ENCODE measurements at regions not wholly inside any gene's neighbourhood (a gene's known extent, or its start where the extent isn't known, plus 50 kb on each side); places are given as distances from the start of the nearest gene placed in this dataset.
A peak's percentile ranks its signal among the peaks of the same experiment; 100 is the strongest.

DNA sequence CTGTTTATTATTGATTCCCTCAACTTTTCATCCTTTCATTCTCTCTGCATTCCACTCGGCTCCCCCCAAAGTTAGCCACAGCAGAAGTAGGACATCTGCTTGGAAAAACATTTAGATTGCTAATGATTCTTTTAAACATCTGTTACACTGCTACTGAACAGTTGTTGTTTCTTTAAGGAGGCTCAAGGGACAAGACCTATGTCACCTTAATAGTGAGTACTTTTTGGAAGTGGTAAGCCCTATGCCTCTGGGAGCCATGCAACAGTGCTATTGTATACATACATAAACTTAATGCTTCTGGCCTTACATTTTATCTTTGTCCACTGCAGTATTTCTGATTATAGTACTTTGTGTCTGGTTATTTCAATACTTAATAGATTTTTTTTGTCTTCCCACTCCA is 628.2 kb upstream of the FOXG1 start:
- no peaks in the 10 kb centered on the region for H3K27me3 Mint-ChIP-seq
- H3K4me1 Mint-ChIP-seq (ENCODE audit: low read depth), result peaks cover 12% of the 10 kb centered on the region
- H3K4me3 Mint-ChIP-seq (ENCODE audit: low read depth), result no peak overlapping the region
- no peaks in the 10 kb centered on the region for H3K36me3 Mint-ChIP-seq (ENCODE audit: insufficient read depth)
- peaks cover 3% of the 10 kb centered on the region for H3K9me3 Mint-ChIP-seq (ENCODE audit: low read depth)
- DNase-seq (ENCODE audit: low spot score, unreplicated experiment), result no peak
- peak overlapping the region; percentile 9 for H3K27ac Mint-ChIP-seq
- TF ChIP-seq, protein P1, sequence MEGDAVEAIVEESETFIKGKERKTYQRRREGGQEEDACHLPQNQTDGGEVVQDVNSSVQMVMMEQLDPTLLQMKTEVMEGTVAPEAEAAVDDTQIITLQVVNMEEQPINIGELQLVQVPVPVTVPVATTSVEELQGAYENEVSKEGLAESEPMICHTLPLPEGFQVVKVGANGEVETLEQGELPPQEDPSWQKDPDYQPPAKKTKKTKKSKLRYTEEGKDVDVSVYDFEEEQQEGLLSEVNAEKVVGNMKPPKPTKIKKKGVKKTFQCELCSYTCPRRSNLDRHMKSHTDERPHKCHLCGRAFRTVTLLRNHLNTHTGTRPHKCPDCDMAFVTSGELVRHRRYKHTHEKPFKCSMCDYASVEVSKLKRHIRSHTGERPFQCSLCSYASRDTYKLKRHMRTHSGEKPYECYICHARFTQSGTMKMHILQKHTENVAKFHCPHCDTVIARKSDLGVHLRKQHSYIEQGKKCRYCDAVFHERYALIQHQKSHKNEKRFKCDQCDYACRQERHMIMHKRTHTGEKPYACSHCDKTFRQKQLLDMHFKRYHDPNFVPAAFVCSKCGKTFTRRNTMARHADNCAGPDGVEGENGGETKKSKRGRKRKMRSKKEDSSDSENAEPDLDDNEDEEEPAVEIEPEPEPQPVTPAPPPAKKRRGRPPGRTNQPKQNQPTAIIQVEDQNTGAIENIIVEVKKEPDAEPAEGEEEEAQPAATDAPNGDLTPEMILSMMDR (IDR thresholded peaks at IDR 0.05; ENCODE audit: unreplicated experiment), result no peak

GRCh38 chr14:28141662-28142061 is 624.9 kb upstream of the FOXG1 start:
- Mint-ChIP-seq H3K9me3 (ENCODE audit: low read depth) (no peaks in the 10 kb centered on the region), H3K4me1 (ENCODE audit: low read depth) (peaks cover 17% of the 10 kb centered on the region), H3K27me3 (no peaks in the 10 kb centered on the region), H3K36me3 (ENCODE audit: insufficient read depth) (no peaks in the 10 kb centered on the region), H3K4me3 (ENCODE audit: low read depth) (no peak overlapping the region), H3K27ac (no peak overlapping the region)
- TF ChIP-seq, protein P1 (IDR thresholded peaks at IDR 0.05; ENCODE audit: unreplicated experiment), result no peak
- no peak for DNase-seq (ENCODE audit: low spot score, unreplicated experiment)

DNA sequence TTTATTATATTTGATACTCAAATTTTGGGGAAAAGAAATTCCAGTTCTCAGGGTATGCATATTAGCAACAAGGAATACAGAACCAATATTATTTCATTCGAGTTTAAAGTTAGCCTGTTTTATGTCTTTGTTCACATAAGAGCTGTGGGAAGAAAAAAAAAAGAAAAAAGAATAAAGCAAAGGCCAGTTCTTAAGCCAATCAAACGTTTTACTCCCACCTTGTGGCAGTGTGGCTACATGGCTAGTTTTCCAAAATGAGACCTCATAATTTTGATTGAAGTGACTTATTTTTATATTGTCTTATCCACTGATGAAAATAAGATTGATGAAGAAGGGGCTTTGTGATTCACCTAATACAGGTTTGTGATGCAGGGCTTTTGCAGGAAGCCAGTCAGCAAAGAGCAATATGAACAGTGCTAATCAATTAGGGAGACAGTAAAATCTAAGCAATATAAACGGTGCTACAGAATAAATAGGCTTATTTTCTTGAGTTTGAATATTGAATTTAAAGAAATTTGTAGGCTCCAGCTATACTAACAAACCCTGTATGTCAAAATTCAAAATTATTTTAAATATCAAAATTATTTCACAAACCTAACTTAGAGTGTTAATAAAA is 624.1 kb upstream of the FOXG1 start:
- H3K27ac Mint-ChIP-seq, result no peak overlapping the region
- H3K27me3 Mint-ChIP-seq, result no peaks in the 10 kb centered on the region

GRCh38 chr14:28143316-28143715 is 623.3 kb upstream of the FOXG1 start:
- no peaks in the 10 kb centered on the region for H3K27me3 Mint-ChIP-seq
- peaks cover 11% of the 10 kb centered on the region for H3K4me1 Mint-ChIP-seq (ENCODE audit: low read depth)
- DNase-seq (ENCODE audit: low spot score, unreplicated experiment), result no peak
- H3K9me3 Mint-ChIP-seq (ENCODE audit: low read depth), result peaks cover 3% of the 10 kb centered on the region
- TF ChIP-seq, protein P1 (IDR thresholded peaks at IDR 0.05; ENCODE audit: unreplicated experiment), result no peak
- no peak overlapping the region for H3K4me3 Mint-ChIP-seq (ENCODE audit: low read depth)
- no peak overlapping the region for H3K27ac Mint-ChIP-seq
- H3K36me3 Mint-ChIP-seq (ENCODE audit: insufficient read depth), result no peaks in the 10 kb centered on the region

More for the DNA sequence above, 624.1 kb upstream of the FOXG1 start:
- H3K4me1 Mint-ChIP-seq (ENCODE audit: low read depth), result peaks cover 17% of the 10 kb centered on the region
- H3K4me3 Mint-ChIP-seq (ENCODE audit: low read depth), result no peak overlapping the region
- peaks cover 3% of the 10 kb centered on the region for H3K9me3 Mint-ChIP-seq (ENCODE audit: low read depth)
- TF ChIP-seq, protein P1 (IDR thresholded peaks at IDR 0.05; ENCODE audit: unreplicated experiment), result peak; percentile 70
- no peak for DNase-seq (ENCODE audit: low spot score, unreplicated experiment)
- no peaks in the 10 kb centered on the region for H3K36me3 Mint-ChIP-seq (ENCODE audit: insufficient read depth)

GRCh38 chr14:28151926-28152325 is 614.7 kb upstream of the FOXG1 start:
- Mint-ChIP-seq H3K36me3 (ENCODE audit: insufficient read depth) (no peaks in the 10 kb centered on the region), H3K9me3 (ENCODE audit: low read depth) (peaks cover 3% of the 10 kb centered on the region), H3K27ac (no peak overlapping the region), H3K27me3 (no peaks in the 10 kb centered on the region), H3K4me3 (ENCODE audit: low read depth) (no peak overlapping the region), H3K4me1 (ENCODE audit: low read depth) (peaks cover 14% of the 10 kb centered on the region)
- DNase-seq (ENCODE audit: low spot score, unreplicated experiment), result no peak
- TF ChIP-seq, protein P1 (IDR thresholded peaks at IDR 0.05; ENCODE audit: unreplicated experiment), result no peak

All from progenitor cell of endocrine pancreas (in vitro differentiated cells).